ENCODE measurements at regions not wholly inside any gene's neighbourhood (a gene's known extent, or its start where the extent isn't known, plus 50 kb on each side); places are given as distances from the start of the nearest gene placed in this dataset.

DNA sequence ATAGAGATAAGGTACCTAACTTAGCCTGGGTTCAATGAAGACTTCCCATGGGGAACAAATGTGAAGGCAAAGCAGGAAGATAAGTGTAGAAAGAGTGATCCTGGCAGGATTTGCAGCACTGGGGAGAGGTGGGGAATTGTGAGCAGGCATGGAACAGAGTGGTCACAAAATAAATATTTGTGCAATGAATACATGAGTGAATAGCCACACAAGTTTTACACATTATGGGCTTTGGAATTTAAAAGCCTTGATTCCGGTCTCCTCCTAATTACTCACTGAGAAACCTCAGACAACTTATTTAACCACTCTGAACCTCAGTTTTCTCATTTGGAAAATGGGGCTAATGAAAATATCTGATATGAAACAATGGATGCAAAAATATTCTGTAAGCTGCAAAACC lies 148.3 kb downstream of the ELAVL4 start:
- DNase-seq (ENCODE audit: extremely low spot score, insufficient read length, low read depth), result no peak

More for the DNA sequence above, 148.3 kb downstream of the ELAVL4 start:
- no peak for FAIRE-seq

Data from GM18507 (cell line).